Activated naive CD8-positive, alpha-beta T cell treated with anti-CD3 and anti-CD28 coated beads for 36 hours (primary cell): ENCODE measurements at regions not wholly inside any gene's neighbourhood (a gene's known extent, or its start where the extent isn't known, plus 50 kb on each side); places are given as distances from the start of the nearest gene placed in this dataset.

Source experiments
- DNase-seq: peaks from one replicate; pipeline ENCODE4 v3.0.0; 2021
- H3K27ac Mint-ChIP-seq: one replicate; pipeline ENCODE4 v1.8.0; 2022; ENCODE audit warnings: mild to moderate bottlenecking, moderate library complexity, mixed read lengths
- H3K27me3 Mint-ChIP-seq: one replicate; pipeline ENCODE4 v1.8.0; 2022; ENCODE audit warnings: mild to moderate bottlenecking, mixed read lengths
- H3K36me3 Mint-ChIP-seq: one replicate; pipeline ENCODE4 v1.8.0; 2021; ENCODE audit warnings: mild to moderate bottlenecking, mixed read lengths
- H3K4me1 Mint-ChIP-seq: one replicate; pipeline ENCODE4 v1.8.0; 2021; ENCODE audit warnings: mixed read lengths
- H3K4me3 Mint-ChIP-seq: one replicate; pipeline ENCODE4 v1.8.0; 2022; ENCODE audit warnings: mild to moderate bottlenecking, moderate library complexity, mixed read lengths
- H3K9me3 Mint-ChIP-seq: one replicate; pipeline ENCODE4 v1.8.0; 2022; ENCODE audit warnings: mixed read lengths

- no peaks in the 10 kb centered on the region for H3K36me3 Mint-ChIP-seq
- no peak overlapping the region for H3K27ac Mint-ChIP-seq
- no peaks in the 10 kb centered on the region for H3K27me3 Mint-ChIP-seq
- H3K9me3 Mint-ChIP-seq = no peaks in the 10 kb centered on the region
- H3K4me1 Mint-ChIP-seq = peaks cover 6% of the 10 kb centered on the region
- H3K4me3 Mint-ChIP-seq = no peak overlapping the region
- no peak for DNase-seq
These were observed 515.7 kb downstream of the BCOR start for GRCh38 chrX:39582091-39582490.

DNA sequence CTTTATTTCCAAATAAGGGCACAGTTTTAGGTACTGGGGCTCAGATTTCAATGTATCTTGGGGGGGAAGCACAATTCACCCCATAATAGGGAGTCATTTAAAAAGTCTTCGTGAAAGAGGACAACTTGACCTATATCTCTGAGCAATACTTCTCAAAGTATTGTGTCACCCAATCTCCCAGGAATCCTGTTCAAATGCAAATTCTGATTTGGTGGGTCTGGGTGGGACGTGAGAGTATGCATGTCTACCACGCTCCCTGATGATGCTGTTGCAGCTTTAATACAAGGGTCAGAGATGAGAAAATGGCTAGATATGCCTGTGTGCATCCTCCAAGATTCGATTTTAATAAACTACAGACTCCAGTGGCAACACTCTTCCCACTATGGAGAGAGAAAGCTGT, 514.8 kb downstream of the BCOR start:
- H3K36me3 Mint-ChIP-seq = no peaks in the 10 kb centered on the region
- H3K4me1 Mint-ChIP-seq = peaks cover 5% of the 10 kb centered on the region
- no peak overlapping the region for H3K4me3 Mint-ChIP-seq
- H3K27me3 Mint-ChIP-seq = no peaks in the 10 kb centered on the region
- H3K9me3 Mint-ChIP-seq = no peaks in the 10 kb centered on the region
- no peak for DNase-seq
- H3K27ac Mint-ChIP-seq = no peak overlapping the region

DNA sequence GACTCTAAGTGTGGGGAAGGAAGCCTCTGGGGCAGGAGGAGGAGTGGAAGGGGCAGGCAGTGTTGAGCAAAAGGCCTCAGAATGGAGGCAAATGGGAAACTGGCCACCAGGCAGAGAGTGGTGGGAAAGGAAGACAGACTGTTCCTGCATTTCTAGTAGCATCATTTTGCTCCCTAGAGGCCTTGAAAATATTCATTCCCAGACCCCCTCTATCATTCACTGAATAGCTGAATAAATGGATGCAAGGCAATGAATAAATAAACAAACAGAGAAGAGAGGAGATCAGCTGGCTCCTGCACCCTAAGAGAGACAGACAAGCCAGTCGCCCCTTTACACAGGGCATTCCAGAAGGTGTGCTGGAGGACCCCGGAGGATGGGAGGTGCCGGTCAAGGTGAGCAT, 511.9 kb downstream of the BCOR start:
- Mint-ChIP-seq H3K27ac (no peak overlapping the region), H3K36me3 (no peaks in the 10 kb centered on the region), H3K4me1 (no peaks in the 10 kb centered on the region), H3K9me3 (no peaks in the 10 kb centered on the region), H3K4me3 (no peak overlapping the region), H3K27me3 (no peaks in the 10 kb centered on the region)
- DNase-seq = no peak

DNA sequence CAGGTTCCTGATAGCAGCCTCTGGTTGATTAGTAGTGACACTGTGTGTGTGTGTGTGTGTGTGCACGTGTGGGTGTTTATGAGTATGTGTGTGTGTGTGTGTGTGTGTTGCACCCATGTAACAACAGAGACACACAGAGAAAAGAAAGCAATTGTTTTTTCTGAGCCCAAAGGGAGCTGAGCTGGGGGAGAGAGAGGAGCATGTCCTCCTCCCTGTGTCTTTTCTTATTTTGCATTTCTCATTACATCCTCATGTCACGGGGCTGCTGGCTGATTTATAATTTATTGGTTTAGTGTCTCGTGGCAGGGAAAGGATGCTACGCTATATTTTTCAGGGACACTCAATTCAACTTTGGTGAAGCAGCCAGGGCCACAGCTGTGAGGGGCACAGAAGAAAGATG, 511.4 kb downstream of the BCOR start:
- Mint-ChIP-seq H3K27me3 (no peaks in the 10 kb centered on the region), H3K4me3 (no peak overlapping the region), H3K36me3 (no peaks in the 10 kb centered on the region), H3K9me3 (no peaks in the 10 kb centered on the region), H3K4me1 (no peaks in the 10 kb centered on the region), H3K27ac (no peak overlapping the region)
- no peak for DNase-seq

DNA sequence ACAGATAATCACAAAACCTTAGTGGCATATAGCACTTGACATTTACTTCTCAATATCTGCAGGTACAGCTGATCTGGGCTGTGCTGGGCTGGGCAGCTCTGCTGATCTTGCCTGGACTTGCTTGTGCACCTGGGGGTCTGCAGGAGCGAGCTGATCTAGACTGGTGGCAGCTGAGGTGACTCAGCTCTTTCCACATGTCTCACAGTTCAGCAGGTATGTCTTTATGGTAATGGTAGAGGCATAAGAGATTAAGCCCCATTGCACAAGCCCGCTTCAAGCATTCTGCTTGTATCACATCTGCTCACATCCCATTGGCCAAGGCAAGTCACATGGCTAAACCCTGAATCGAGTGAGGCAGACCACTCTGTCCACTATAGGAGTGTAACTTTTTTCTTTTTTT, 506.7 kb downstream of the BCOR start:
- peaks cover 1% of the 10 kb centered on the region for H3K4me1 Mint-ChIP-seq
- DNase-seq = no peak
- H3K36me3 Mint-ChIP-seq = no peaks in the 10 kb centered on the region
- H3K9me3 Mint-ChIP-seq = no peaks in the 10 kb centered on the region
- no peak overlapping the region for H3K4me3 Mint-ChIP-seq
- no peak overlapping the region for H3K27ac Mint-ChIP-seq
- H3K27me3 Mint-ChIP-seq = no peaks in the 10 kb centered on the region

GRCh38 chrX:39592776-39593175, 505.0 kb downstream of the BCOR start:
- Mint-ChIP-seq H3K4me3 (no peak overlapping the region), H3K9me3 (no peaks in the 10 kb centered on the region), H3K27me3 (no peaks in the 10 kb centered on the region), H3K36me3 (no peaks in the 10 kb centered on the region), H3K27ac (no peak overlapping the region), H3K4me1 (peaks cover 1% of the 10 kb centered on the region)
- no peak for DNase-seq

GRCh38 chrX:39595977-39596376, 501.8 kb downstream of the BCOR start:
- Mint-ChIP-seq H3K4me1 (peaks cover 1% of the 10 kb centered on the region), H3K27me3 (no peaks in the 10 kb centered on the region), H3K9me3 (no peaks in the 10 kb centered on the region), H3K4me3 (no peak overlapping the region), H3K27ac (no peak overlapping the region), H3K36me3 (peaks cover 2% of the 10 kb centered on the region)
- DNase-seq = no peak

DNA sequence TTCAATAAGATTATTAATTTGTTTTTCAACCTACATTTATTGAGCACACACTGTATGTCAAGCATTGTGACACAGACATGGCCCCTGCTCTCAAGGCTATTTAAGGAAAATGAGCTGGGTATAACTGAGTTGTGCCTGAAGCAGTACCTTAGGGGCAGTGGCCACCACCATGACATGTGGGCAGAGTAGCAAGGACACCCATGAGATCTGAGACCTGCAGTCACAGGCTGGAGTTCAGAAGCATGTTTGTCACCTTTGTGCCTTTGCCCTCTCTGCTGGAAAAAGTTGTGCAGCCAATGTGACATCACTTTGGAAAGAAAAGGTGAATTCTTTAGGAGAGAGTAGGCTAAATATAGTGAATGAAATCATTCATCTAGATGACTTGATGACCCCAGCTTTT, 501.3 kb downstream of the BCOR start:
- H3K9me3 Mint-ChIP-seq = no peaks in the 10 kb centered on the region
- no peaks in the 10 kb centered on the region for H3K27me3 Mint-ChIP-seq
- DNase-seq = no peak
- H3K4me3 Mint-ChIP-seq = no peak overlapping the region
- peaks cover 2% of the 10 kb centered on the region for H3K36me3 Mint-ChIP-seq
- peaks cover 1% of the 10 kb centered on the region for H3K4me1 Mint-ChIP-seq
- no peak overlapping the region for H3K27ac Mint-ChIP-seq

DNA sequence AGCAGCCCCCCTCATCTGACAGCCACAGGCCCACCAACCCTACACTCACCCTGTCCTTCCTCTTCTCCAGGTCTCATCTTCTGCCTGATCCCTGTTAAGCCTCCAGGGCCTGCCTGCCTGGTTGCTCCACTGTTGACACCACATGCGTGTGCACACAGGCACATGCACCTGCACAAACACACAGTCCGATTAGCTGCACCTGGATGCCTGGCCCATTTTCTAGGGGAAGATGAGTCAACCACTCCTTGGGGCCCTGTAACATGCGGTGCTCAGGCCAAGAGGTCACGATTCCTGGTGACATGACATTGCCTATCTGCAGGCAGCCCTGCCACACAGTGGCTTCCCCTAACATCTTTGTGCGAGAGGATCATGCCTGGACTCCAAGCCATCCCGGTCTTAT, 498.4 kb downstream of the BCOR start:
- DNase-seq = no peak
- peaks cover 2% of the 10 kb centered on the region for H3K36me3 Mint-ChIP-seq
- peaks cover 4% of the 10 kb centered on the region for H3K27me3 Mint-ChIP-seq
- H3K4me1 Mint-ChIP-seq = peaks cover 1% of the 10 kb centered on the region
- H3K4me3 Mint-ChIP-seq = no peak overlapping the region
- no peak overlapping the region for H3K27ac Mint-ChIP-seq
- H3K9me3 Mint-ChIP-seq = no peaks in the 10 kb centered on the region

DNA sequence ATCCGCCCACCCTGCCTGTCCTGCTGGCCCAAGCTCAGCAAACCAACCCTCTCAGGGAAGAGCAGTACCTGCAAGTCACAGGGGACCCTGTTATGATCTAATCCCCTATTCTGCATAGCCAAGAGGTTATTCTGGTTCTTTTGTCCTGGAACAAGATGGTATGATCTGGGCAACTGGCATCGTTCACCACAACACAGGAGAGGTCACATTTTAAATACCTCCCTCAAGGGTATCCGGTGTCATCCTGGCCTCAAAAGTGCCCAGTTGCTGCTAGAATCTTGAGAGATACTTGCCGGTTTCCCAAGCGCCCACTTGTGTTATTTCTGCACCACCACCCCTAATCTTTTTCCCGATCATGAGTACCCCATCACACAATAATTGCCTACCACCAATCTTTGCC, 497.5 kb downstream of the BCOR start:
- Mint-ChIP-seq H3K27me3 (peaks cover 4% of the 10 kb centered on the region), H3K4me1 (peaks cover 1% of the 10 kb centered on the region), H3K27ac (no peak overlapping the region), H3K36me3 (peaks cover 2% of the 10 kb centered on the region), H3K4me3 (no peak overlapping the region), H3K9me3 (no peaks in the 10 kb centered on the region)
- DNase-seq = no peak

DNA sequence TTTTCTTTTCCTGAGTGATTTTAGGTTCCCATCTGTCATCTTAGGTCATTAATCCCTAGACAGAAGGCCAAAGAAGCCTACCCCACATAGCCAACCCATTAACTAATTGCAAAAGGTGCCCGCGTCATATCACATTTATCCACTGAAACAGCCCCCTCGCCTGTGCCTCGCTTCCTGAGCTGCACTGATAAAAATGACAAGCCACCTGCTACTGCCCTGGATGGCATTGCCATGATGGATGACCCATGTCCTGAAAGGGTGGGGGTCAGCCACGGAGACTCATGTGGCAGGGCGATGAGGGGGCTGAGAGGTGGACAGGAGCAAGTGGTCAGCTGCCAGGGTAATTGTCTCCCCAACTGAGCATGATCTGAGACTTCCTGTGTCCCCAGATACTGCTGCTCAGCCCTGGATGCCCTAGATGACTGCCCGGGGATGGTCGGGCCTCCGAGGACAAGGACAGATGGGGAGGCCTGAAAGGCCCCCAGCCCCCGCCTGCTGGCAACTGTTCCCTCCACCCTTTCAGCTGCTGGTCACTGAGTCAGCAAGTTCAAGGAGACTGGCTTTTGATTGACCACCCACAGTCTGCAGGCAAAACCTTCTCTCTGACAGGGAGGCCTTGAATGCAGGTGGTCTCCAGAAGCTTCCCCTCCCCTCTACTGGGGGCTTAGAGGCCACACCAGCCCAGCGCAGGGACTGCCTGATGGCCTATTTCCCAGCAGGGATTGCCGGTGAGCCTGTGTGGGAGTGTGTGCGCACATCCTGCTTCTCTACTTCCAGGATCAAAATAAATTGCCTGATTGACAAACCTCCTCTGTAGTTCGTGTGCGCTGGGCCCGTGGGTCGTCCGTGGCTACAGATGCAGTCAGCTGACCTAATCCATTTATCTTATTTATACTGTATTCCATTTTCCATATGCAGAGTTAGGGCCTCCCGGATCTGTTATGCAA, 496.3 kb downstream of the BCOR start:
- peaks cover 4% of the 10 kb centered on the region for H3K27me3 Mint-ChIP-seq
- no peaks in the 10 kb centered on the region for H3K9me3 Mint-ChIP-seq
- H3K4me1 Mint-ChIP-seq = no peaks in the 10 kb centered on the region
- peaks cover 2% of the 10 kb centered on the region for H3K36me3 Mint-ChIP-seq
- no peak overlapping the region for H3K27ac Mint-ChIP-seq
- no peak overlapping the region for H3K4me3 Mint-ChIP-seq
- no peak for DNase-seq

GRCh38 chrX:39602195-39602594, 495.6 kb downstream of the BCOR start:
- Mint-ChIP-seq H3K9me3 (no peaks in the 10 kb centered on the region), H3K4me1 (no peaks in the 10 kb centered on the region), H3K27me3 (peaks cover 4% of the 10 kb centered on the region), H3K27ac (no peak overlapping the region), H3K4me3 (no peak overlapping the region), H3K36me3 (peaks cover 2% of the 10 kb centered on the region)
- DNase-seq = no peak

DNA sequence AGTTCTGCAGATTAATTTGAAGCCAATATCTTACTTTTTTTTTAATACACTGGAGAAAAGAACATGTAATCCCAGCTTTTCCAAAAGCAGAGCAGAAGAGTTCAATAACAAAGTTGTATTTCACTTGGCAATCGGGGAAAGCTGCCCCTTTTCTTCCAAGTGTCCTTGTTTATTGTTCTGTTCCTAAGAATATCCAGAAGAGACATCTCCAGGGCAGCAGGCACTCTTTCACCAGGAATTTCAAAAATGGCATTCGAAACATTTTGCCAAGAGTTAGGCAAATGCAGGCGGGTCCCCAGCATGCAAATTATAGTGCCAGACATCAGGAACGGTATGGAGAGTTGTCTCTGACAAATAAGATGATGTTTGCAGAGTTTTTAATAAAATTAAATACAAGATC, 494.5 kb downstream of the BCOR start:
- Mint-ChIP-seq H3K4me3 (no peak overlapping the region), H3K27ac (no peak overlapping the region), H3K27me3 (peaks cover 4% of the 10 kb centered on the region), H3K9me3 (no peaks in the 10 kb centered on the region), H3K4me1 (no peaks in the 10 kb centered on the region), H3K36me3 (peaks cover 2% of the 10 kb centered on the region)
- no peak for DNase-seq

DNA sequence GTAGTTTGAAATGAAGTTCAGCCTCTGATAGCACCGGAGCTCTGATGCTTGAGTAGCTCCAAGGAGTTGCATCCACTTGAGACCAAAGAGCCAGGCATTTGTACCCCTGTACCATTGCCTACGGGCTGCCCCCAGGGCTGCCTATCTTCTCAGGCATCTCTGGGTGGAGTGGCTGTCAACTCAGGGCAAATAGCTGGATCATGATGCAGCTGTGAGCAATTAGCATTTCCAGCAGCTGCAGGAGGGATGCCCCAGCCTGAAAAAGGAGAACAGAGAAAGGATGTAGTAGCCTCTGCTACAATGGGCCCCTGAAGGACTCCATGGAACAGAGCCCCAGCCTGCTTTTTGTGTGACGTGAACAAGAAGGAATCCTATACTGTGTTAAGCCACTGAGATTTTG, 492.6 kb downstream of the BCOR start:
- H3K4me1 Mint-ChIP-seq = no peaks in the 10 kb centered on the region
- no peak overlapping the region for H3K27ac Mint-ChIP-seq
- no peak for DNase-seq
- H3K9me3 Mint-ChIP-seq = no peaks in the 10 kb centered on the region
- H3K27me3 Mint-ChIP-seq = peaks cover 4% of the 10 kb centered on the region
- no peaks in the 10 kb centered on the region for H3K36me3 Mint-ChIP-seq
- no peak overlapping the region for H3K4me3 Mint-ChIP-seq

- Mint-ChIP-seq H3K27me3 (peaks cover 4% of the 10 kb centered on the region), H3K4me1 (no peaks in the 10 kb centered on the region), H3K27ac (no peak overlapping the region), H3K4me3 (no peak overlapping the region), H3K9me3 (no peaks in the 10 kb centered on the region), H3K36me3 (no peaks in the 10 kb centered on the region)
- DNase-seq = no peak
These were observed 491.9 kb downstream of the BCOR start for GRCh38 chrX:39605866-39606265.

GRCh38 chrX:39609941-39610340, 487.8 kb downstream of the BCOR start:
- Mint-ChIP-seq H3K27me3 (no peaks in the 10 kb centered on the region), H3K4me1 (peaks cover 13% of the 10 kb centered on the region), H3K36me3 (peaks cover 5% of the 10 kb centered on the region)

More at GRCh38 chrX:39609941-39610340, 487.8 kb downstream of the BCOR start:
- DNase-seq = no peak
- H3K27ac Mint-ChIP-seq = no peak overlapping the region
- no peak overlapping the region for H3K4me3 Mint-ChIP-seq
- H3K9me3 Mint-ChIP-seq = peaks cover 1% of the 10 kb centered on the region
